Activated T-cell treated with anti-CD3 and anti-CD28 coated beads, Interleukin-2, amount 50 U/mL, for 72 hours (primary cell): ENCODE measurements at regions not wholly inside any gene's neighbourhood (a gene's known extent, or its start where the extent isn't known, plus 50 kb on each side); places are given as distances from the start of the nearest gene placed in this dataset.
"Not testable (repeated sequence)": the region's sequence is repeated elsewhere in the genome, so short reads cannot be mapped to it uniquely, and the experiment has no call there.

Source experiments
- ATAC-seq, 2 donors: fragments of 150-1000 bp; cut with Tn5 transposase; replicated peaks in 1 of 2; 2 replicates each; pipeline ENCODE4 v1.10.0; 2021; ENCODE audit warnings: moderate library complexity in 2 of 2, mild to moderate bottlenecking in 1 of 2
- DNase-seq, 2 donors: peaks; one replicate each; pipeline ENCODE4 v3.0.0; 2021 to 2022; ENCODE audit warnings: mixed read lengths in 1 of 2
- H3K27ac Mint-ChIP-seq: one replicate; pipeline ENCODE4 v1.8.0; 2022; ENCODE audit warnings: mild to moderate bottlenecking, moderate library complexity, mixed read lengths
- H3K27me3 Mint-ChIP-seq: one replicate; pipeline ENCODE4 v1.8.0; 2022; ENCODE audit warnings: low read depth, mixed read lengths
- H3K36me3 Mint-ChIP-seq, 2 donors: one replicate each; pipeline ENCODE4 v1.8.0; 2022; ENCODE audit warnings: mixed read lengths in 2 of 2, mild to moderate bottlenecking in 1 of 2; ENCODE audit not compliant: insufficient read depth in 2 of 2
- H3K4me1 Mint-ChIP-seq: one replicate; pipeline ENCODE4 v1.8.0; 2022; ENCODE audit warnings: low read depth, mixed read lengths
- H3K4me3 Mint-ChIP-seq, 2 donors: one replicate each; pipeline ENCODE4 v1.8.0; 2022; ENCODE audit warnings: mild to moderate bottlenecking in 2 of 2, mixed read lengths in 2 of 2, moderate library complexity in 2 of 2
- H3K9me3 Mint-ChIP-seq, 2 donors: one replicate each; pipeline ENCODE4 v1.8.0; 2022; ENCODE audit warnings: mixed read lengths in 2 of 2

DNA sequence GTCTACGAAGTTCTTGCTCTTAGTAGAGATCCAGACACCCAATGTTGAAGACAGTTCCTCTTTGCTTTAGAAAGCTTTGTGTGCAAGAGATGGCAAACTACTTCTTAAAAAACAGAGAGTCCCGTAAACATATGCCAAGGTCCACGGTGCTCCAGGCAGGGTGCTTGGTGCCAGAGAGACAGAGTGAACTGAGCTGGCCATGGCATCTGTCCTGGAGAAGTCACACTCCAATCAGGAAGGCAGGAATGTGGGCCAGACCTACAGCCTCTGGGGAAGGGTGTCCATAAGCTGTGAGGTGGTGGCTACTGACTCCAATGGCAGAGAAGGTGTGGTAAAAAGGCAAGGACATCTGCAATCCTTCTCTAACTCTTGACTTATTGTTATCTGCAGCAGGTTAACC lies 242.0 kb upstream of the PLGLB2 start:
- DNase-seq, H3K9me3 Mint-ChIP-seq, ATAC-seq, H3K4me3 Mint-ChIP-seq, H3K36me3 Mint-ChIP-seq, H3K27ac Mint-ChIP-seq, H3K27me3 Mint-ChIP-seq: not testable (repeated sequence)
- H3K4me1 Mint-ChIP-seq = peaks cover 14% of the 10 kb centered on the region

DNA sequence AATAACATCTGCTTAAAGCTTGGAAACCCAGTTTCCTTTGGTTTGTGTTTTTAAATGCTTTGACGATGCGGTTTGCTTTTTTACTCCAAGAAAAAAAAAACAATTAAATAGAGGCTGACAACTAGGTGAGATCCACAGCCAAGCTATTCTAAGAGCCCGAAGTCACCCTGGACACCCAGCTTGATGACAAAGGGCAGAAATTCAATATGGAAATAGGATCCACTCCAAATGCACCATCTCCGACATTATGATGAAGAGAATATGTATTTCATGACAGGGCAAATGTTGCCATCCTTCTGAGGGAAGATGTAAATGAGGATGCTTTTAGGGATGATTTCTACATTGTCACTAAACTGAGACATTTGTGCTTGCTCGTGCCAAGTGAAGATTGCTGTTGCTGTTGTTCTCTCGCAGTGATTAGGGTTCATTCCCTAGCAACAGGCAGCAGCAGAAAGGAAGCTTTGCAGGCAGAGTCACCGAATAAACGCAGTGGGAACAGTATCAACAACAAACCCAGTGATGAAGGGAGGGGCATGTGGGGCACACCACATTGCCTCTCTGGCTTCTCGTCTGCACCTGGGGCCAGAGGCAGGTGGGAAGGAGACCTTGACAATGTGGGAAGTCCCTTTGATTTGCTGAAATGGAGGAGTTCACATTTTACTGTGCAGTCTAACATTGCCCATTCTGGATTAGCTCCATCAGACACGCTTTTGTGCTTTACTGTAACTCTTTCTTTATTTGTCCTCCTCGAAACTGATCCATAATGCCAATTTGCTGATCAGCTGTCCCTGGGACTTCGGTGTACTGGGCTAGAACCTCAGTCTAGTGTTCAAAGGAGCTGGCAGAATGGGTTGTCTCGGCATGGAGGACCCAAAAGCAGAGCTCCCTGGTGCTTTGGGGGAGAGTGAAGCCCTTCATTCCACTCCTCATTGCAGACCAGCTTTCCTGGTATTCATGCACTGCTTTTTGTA lies 240.2 kb upstream of the PLGLB2 start:
- H3K9me3 Mint-ChIP-seq, H3K27me3 Mint-ChIP-seq, H3K27ac Mint-ChIP-seq, H3K36me3 Mint-ChIP-seq, DNase-seq: not testable (repeated sequence)
- ATAC-seq = peak; percentile 6 to 17
- peak overlapping the region in 1 of 2 donors; percentile 68 for H3K4me3 Mint-ChIP-seq
- H3K4me1 Mint-ChIP-seq = peaks cover 11% of the 10 kb centered on the region

DNA sequence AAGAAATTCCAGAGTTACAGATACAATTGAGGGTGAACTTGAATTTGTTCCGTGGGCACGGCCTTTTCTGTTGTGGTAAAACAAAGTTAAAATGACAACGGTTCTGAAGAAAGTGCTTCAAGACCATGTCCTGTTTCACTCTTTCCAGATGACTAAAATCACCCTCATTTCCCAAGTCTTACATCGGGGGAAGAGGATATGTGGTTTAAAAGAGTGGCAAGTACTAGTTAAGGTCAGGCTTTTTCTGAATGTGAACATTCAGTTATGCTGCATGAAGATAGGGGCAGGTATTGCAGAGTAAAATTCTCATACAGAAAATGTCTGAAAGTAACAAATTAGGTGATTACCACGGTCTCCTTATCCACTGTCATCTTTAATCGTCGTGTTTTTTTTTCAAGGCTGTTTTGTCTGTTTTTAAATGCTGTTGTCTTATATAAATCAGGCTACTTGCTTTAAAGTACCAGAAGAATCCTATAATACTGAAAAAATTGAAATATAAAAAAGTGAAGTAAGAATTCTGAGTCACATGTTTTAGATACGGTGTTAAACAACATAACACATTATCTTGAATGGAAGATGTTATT lies 236.6 kb upstream of the PLGLB2 start:
- Mint-ChIP-seq H3K4me3 (peak overlapping the region; percentile 4 to 69), H3K27ac (peak overlapping the region; percentile 87), H3K4me1 (peaks cover 18% of the 10 kb centered on the region)
- peak; percentile 57 for ATAC-seq
- not testable (repeated sequence) for H3K9me3 Mint-ChIP-seq, H3K36me3 Mint-ChIP-seq, DNase-seq, H3K27me3 Mint-ChIP-seq

DNA sequence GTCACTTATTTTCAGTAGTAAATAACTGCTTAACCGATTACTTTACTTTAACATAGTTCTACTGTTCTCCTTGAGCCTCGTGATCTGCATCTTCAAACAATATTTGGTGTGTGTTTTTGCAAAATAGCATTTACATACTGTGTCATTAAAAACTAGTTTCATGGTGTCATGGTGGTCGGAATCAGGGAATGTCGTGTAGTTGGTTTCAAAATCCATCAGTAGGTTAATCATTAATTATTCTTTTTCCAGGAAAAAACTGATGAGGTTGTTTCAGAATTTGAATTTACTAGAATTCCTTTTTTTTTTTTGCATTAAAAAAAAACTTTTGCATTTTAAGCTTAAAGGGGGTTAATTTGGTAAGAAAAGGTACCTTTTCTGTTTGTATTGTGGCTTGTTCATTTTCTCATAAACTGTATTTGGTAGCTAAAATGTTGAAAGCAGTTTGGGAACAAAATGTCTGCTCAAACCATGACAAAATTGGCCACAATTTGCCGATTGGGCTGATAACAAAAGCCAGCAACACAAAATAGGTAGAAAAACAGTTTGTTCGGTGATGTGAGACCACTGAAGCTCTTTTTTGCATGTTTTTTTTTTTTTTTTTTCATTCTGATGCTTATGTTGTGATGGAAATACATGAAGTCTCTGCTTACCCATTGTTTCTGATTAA lies 234.9 kb upstream of the PLGLB2 start:
- Mint-ChIP-seq H3K4me3 (peak overlapping the region; percentile 12 to 40), H3K4me1 (peaks cover 27% of the 10 kb centered on the region), H3K27ac (peak overlapping the region; percentile 38)
- H3K9me3 Mint-ChIP-seq, H3K36me3 Mint-ChIP-seq, ATAC-seq, DNase-seq, H3K27me3 Mint-ChIP-seq: not testable (repeated sequence)

DNA sequence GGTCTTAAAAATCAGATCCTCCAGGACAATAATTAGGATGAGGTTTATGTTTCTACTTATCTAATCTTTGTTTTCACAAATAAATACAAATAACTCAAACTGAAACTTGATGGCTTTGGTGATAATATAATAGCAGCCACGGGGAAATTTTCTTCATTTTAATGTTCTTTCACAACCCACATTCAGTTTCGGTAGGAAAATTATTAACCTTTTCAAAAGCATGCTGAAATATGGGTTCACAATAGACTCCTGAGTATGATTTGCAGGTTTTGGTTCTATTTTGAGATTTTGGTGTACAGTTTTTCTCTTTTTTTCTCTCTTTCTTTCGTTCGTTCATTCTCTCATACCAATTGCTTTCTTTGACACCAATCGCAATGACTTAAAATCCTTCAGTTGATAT lies 233.9 kb upstream of the PLGLB2 start:
- H3K27ac Mint-ChIP-seq, H3K36me3 Mint-ChIP-seq, ATAC-seq, H3K4me3 Mint-ChIP-seq, DNase-seq, H3K27me3 Mint-ChIP-seq, H3K9me3 Mint-ChIP-seq: not testable (repeated sequence)
- H3K4me1 Mint-ChIP-seq = peaks cover 26% of the 10 kb centered on the region

DNA sequence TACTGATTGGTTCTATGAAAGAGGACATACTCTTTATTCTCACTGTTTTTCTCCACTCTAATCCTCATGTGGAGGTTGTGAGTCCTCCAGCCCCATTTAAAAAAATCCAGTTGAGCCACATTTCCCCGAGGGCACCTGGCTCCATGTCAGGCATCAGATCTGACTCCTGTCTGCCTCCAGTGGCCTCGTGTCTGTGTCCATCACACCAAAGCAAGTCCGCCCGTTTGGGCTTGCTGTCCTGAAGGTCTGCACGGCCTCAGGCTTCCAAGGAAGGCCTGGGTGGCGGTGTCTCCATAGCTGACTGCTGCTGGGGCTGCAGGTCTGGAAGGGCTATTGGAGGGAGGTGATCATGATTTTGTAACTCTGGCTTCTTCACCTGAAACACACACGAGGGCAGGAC lies 233.4 kb upstream of the PLGLB2 start:
- peaks cover 26% of the 10 kb centered on the region for H3K4me1 Mint-ChIP-seq
- not testable (repeated sequence) for H3K27ac Mint-ChIP-seq, H3K36me3 Mint-ChIP-seq, H3K9me3 Mint-ChIP-seq, H3K27me3 Mint-ChIP-seq, H3K4me3 Mint-ChIP-seq, ATAC-seq, DNase-seq

DNA sequence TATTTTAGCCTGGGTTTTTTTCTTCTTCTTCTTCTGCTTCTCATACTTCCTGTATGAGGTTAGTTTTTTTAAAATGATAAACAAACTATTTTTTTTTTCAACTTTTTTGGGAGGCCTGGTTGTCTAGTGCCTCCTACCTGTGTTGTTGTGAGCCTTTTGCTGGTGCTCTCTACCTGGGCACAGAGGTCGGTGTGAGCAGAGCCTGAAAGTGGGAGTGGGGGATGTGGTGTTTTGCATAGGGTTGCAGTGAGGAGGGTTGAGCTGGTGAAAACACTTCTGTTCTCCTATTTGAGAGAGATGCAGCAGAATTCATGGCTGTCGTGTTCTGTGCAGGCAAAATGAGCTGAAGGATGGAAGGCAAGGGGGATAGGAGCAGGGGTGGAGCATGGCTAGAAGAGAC lies 232.7 kb upstream of the PLGLB2 start:
- peak overlapping the region; percentile 60 to 81 for H3K4me3 Mint-ChIP-seq

DNA sequence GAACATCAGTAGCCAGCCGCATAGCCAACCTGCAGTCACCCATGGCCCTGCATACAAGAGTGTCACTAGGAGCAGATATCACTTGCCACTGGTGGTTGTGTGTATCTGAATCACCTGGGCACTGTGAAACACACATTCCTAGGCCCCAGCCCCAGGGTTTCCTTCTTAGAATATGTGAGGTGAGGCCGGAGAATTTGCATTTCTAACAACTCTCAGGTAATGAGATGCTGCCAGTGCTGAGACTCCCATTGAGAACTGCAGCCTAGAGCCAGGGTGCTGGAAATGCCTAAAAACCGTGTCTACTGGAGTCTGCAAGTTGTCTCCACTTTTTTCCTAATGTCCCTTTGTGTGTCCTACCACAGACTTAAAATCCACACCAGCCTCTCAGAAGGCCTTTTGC lies 232.0 kb upstream of the PLGLB2 start:
- H3K27me3 Mint-ChIP-seq, H3K9me3 Mint-ChIP-seq, H3K4me3 Mint-ChIP-seq, H3K27ac Mint-ChIP-seq, DNase-seq, ATAC-seq, H3K36me3 Mint-ChIP-seq: not testable (repeated sequence)
- H3K4me1 Mint-ChIP-seq = peaks cover 29% of the 10 kb centered on the region

More for the DNA sequence above, 232.7 kb upstream of the PLGLB2 start:
- Mint-ChIP-seq H3K4me1 (peaks cover 26% of the 10 kb centered on the region), H3K27ac (peak overlapping the region; percentile 86)
- not testable (repeated sequence) for DNase-seq, ATAC-seq, H3K27me3 Mint-ChIP-seq, H3K36me3 Mint-ChIP-seq, H3K9me3 Mint-ChIP-seq

DNA sequence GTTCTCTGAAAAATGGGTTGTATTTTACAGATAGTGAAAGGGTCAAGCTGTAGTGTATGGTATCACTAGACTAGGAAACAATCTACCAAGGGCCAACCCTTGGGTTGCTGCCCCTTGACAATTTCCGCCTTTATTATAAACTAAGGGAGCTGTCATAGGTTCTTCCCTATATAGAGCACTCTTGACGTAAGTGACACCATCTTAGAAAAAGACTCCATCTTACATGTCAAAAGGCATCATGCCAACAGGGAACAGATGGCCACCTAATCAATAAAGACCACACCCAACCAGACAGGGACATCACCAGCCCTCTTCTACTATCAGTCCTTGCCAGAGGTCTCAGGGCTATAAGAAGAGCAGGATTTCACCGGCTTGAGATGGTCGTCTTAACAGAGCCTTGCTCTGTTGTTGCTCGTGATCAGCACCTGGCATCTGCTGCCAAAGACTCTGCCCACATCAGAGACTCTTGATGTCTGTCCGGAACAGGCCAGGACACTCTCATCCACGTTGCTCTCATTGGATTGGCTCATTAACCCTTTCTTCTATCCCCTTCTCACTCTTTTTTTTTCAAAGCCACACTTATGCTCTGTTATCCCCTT lies 231.4 kb upstream of the PLGLB2 start:
- not testable (repeated sequence) for H3K36me3 Mint-ChIP-seq, ATAC-seq, H3K27ac Mint-ChIP-seq, DNase-seq, H3K9me3 Mint-ChIP-seq, H3K27me3 Mint-ChIP-seq
- H3K4me1 Mint-ChIP-seq = peaks cover 35% of the 10 kb centered on the region
- peak overlapping the region in 1 of 2 donors; percentile 29 for H3K4me3 Mint-ChIP-seq

DNA sequence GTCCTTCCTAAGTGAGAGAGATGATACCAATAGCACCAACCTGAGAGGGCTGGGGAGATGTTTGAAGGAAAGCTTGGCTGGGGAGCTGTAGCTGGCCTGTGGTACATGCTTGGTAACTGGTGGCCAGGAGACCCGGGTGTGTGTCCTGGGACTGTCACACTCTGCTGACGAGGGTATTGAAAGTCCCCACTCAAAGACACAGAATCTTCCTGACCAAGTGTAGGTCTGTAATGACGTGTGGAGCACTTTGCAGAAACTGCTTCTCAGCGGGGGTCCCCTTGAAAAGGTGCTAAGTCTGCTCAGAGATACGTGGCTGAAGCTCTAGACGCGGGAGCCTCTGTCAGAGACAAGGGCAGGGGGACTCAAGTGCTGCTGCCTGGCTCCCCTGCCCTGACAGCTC lies 230.4 kb upstream of the PLGLB2 start:
- peak in 1 of 2 donors; percentile 65 for ATAC-seq

DNA sequence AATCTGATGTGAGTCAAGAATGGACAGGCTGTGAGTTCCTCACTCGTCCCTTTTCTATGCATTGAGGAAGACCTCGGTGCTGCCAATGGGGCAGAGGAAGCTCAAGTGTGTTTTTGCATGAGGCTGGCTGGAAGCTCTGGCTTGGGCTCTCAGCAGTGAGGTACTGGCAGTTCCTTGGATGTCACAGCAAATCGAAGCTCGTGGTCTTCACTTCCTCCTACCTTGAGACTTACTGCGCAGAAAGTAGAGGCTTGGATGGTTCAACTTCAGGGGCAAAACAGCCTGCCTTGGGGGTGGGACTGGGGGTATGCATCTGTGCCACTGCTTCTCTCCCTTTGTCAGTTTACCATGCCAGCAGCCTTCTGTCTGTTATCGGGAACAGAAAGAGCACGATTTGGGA lies 229.8 kb upstream of the PLGLB2 start:
- not testable (repeated sequence) for H3K27me3 Mint-ChIP-seq, H3K9me3 Mint-ChIP-seq, DNase-seq, H3K27ac Mint-ChIP-seq, H3K36me3 Mint-ChIP-seq, ATAC-seq
- H3K4me3 Mint-ChIP-seq = peak overlapping the region; percentile 28 to 31
- peaks cover 44% of the 10 kb centered on the region for H3K4me1 Mint-ChIP-seq

More for the DNA sequence above, 230.4 kb upstream of the PLGLB2 start:
- Mint-ChIP-seq H3K4me1 (peaks cover 42% of the 10 kb centered on the region), H3K4me3 (peak overlapping the region in 1 of 2 donors; percentile 32)
- DNase-seq = peak in 1 of 2 donors; percentile 41
- H3K27ac Mint-ChIP-seq, H3K27me3 Mint-ChIP-seq, H3K36me3 Mint-ChIP-seq, H3K9me3 Mint-ChIP-seq: not testable (repeated sequence)

DNA sequence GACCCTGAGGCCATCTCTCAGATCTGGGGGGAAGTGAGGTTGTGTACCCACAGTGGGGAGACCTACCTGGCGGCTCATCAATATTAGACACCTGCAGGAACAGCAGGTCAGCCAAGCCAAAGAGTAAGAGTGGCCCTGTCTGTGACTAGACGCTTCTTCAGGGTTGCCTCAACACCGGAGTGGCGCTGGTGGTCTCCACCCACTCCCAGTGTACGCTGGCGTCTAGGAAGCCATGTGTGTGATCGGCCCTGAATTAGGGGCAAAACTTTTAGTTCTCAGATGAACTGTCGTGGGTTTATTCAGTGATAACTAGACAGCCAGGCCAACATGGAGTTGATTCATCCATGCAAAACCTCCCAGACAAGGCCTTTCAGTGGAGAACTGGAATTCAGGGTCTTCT lies 229.3 kb upstream of the PLGLB2 start:
- not testable (repeated sequence) for ATAC-seq, H3K27me3 Mint-ChIP-seq, H3K27ac Mint-ChIP-seq, H3K36me3 Mint-ChIP-seq, H3K9me3 Mint-ChIP-seq, DNase-seq
- peaks cover 49% of the 10 kb centered on the region for H3K4me1 Mint-ChIP-seq
- peak overlapping the region in 1 of 2 donors; percentile 31 for H3K4me3 Mint-ChIP-seq
